PC-9 (cell line): ENCODE measurements at regions not wholly inside any gene's neighbourhood (a gene's known extent, or its start where the extent isn't known, plus 50 kb on each side); places are given as distances from the start of the nearest gene placed in this dataset.
"Not testable (repeated sequence)": the region's sequence is repeated elsewhere in the genome, so short reads cannot be mapped to it uniquely, and the experiment has no call there.

ENCODE experiments used
- EZH2 ChIP-seq: fragments of 200-600 bp; sonication (generic); IDR thresholded peaks from 2 replicates; pipeline ENCODE4 v1.8.0; 2017; ENCODE audit warnings: antibody characterized with exemption, low read depth
- TF ChIP-seq, protein P1 (sequence below): fragments of 200-600 bp; sonication (generic); conservative IDR thresholded peaks from 2 replicates; pipeline ENCODE4 v1.6.1; 2017; ENCODE audit warnings: mixed run types, antibody characterized with exemption, mild to moderate bottlenecking, moderate library complexity

DNA sequence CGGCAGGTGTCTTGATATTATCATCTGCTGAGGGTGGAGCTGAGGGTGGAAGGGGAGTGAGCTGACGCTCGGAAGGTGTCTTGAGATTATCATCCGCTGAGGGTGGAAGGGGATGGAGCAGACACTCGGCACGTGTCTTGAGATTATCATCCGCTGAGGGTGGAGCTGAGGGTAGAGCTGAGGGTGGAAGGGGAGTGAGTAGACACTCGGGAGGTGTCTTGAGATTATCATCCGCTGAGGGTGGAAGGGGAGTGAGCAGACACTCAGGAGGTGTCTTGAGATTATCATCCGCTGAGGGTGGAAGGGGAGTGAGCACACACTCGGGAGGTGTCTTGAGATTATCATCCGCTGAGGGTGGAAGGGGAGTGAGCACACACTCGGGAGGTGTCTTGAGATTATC is 126.6 kb upstream of the CRYM start:
- not testable (repeated sequence) for TF ChIP-seq EZH2
- TF ChIP-seq, protein P1, sequence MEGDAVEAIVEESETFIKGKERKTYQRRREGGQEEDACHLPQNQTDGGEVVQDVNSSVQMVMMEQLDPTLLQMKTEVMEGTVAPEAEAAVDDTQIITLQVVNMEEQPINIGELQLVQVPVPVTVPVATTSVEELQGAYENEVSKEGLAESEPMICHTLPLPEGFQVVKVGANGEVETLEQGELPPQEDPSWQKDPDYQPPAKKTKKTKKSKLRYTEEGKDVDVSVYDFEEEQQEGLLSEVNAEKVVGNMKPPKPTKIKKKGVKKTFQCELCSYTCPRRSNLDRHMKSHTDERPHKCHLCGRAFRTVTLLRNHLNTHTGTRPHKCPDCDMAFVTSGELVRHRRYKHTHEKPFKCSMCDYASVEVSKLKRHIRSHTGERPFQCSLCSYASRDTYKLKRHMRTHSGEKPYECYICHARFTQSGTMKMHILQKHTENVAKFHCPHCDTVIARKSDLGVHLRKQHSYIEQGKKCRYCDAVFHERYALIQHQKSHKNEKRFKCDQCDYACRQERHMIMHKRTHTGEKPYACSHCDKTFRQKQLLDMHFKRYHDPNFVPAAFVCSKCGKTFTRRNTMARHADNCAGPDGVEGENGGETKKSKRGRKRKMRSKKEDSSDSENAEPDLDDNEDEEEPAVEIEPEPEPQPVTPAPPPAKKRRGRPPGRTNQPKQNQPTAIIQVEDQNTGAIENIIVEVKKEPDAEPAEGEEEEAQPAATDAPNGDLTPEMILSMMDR, result not testable (repeated sequence)
